Activated CD4-positive, alpha-beta memory T cell treated with anti-CD3 and anti-CD28 coated beads for 36 hours (primary cell): ENCODE measurements at regions not wholly inside any gene's neighbourhood (a gene's known extent, or its start where the extent isn't known, plus 50 kb on each side); places are given as distances from the start of the nearest gene placed in this dataset.

Source experiments
- CTCF ChIA-PET: fragments of 350-600 bp; sonication (Branson Sonifier 250); formaldehyde crosslinking; loops from one replicate; lab custom pipeline; 2021; ENCODE audit warnings: antibody characterized with exemption, inconsistent platforms; lab: Charles Lee
- POLR2A ChIA-PET: fragments of 350-600 bp; sonication (Branson Sonifier 250); formaldehyde crosslinking; loops from one replicate; lab custom pipeline; 2021; ENCODE audit warnings: antibody characterized with exemption; lab: Charles Lee
- DNase-seq: peaks from one replicate; pipeline ENCODE4 v3.0.0-alpha.2; 2020
- H3K27ac Mint-ChIP-seq: one replicate; pipeline ENCODE4 v1.8.0; 2021; ENCODE audit warnings: mixed read lengths
- H3K27me3 Mint-ChIP-seq: one replicate; pipeline ENCODE4 v1.8.0; 2021; ENCODE audit warnings: mixed read lengths
- H3K36me3 Mint-ChIP-seq: one replicate; pipeline ENCODE4 v1.8.0; 2021; ENCODE audit warnings: mixed read lengths
- H3K4me1 Mint-ChIP-seq: one replicate; pipeline ENCODE4 v1.8.0; 2021; ENCODE audit warnings: low read depth, mixed read lengths
- H3K4me3 Mint-ChIP-seq: one replicate; pipeline ENCODE4 v1.8.0; 2021; ENCODE audit warnings: mild to moderate bottlenecking, mixed read lengths
- H3K9me3 Mint-ChIP-seq: one replicate; pipeline ENCODE4 v1.8.0; 2021; ENCODE audit warnings: mixed read lengths
- intact Hi-C: fragments of 100-400 bp; cut with micrococcal nuclease; formaldehyde crosslinking; loops from one replicate; pipeline ENCODE4 v1.15.1; 2023

DNA sequence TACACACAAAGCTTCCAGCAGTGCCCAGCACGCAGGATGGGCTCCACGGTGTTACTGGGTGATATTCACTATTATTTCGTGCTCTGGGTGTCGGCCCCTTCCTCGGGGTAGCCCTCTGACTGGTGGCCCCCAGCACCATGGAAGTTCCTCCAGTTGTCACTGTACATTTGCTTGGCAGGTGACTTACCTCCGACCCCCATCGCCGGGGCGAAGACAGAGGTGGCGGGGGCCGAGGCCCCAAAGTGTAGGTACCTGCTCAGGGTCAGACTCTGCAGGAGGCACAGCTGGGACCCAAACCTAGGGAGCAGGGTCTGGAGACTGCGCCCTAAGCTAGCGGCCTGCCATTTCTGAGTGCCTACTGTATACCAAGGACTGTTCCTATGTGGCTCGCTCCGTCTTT, 98.9 kb downstream of the RFLNA start:
- intact Hi-C loops, result no loop called here
- Mint-ChIP-seq H3K4me3 (no peak overlapping the region), H3K27me3 (no peaks in the 10 kb centered on the region), H3K36me3 (peaks cover 3% of the 10 kb centered on the region), H3K27ac (no peak overlapping the region), H3K9me3 (no peaks in the 10 kb centered on the region), H3K4me1 (peaks cover 31% of the 10 kb centered on the region)
- CTCF ChIA-PET, result interaction anchor here (1.7 kb wide), 1 partner anchor 378 kb away, joined by 5 read pairs; no protein-coding TSS in a partner anchor
- POLR2A ChIA-PET, result no interaction called here
- DNase-seq, result no peak

- no peak overlapping the region for H3K27ac Mint-ChIP-seq
- CTCF ChIA-PET, result interaction anchor here (0.8 to 1.7 kb wide), 2 partner anchors 374 to 378 kb away, joined by 3 to 5 read pairs; no protein-coding TSS in a partner anchor
Observed at GRCh38 chr12:124393414-124393790, 98.5 kb downstream of the RFLNA start.

DNA sequence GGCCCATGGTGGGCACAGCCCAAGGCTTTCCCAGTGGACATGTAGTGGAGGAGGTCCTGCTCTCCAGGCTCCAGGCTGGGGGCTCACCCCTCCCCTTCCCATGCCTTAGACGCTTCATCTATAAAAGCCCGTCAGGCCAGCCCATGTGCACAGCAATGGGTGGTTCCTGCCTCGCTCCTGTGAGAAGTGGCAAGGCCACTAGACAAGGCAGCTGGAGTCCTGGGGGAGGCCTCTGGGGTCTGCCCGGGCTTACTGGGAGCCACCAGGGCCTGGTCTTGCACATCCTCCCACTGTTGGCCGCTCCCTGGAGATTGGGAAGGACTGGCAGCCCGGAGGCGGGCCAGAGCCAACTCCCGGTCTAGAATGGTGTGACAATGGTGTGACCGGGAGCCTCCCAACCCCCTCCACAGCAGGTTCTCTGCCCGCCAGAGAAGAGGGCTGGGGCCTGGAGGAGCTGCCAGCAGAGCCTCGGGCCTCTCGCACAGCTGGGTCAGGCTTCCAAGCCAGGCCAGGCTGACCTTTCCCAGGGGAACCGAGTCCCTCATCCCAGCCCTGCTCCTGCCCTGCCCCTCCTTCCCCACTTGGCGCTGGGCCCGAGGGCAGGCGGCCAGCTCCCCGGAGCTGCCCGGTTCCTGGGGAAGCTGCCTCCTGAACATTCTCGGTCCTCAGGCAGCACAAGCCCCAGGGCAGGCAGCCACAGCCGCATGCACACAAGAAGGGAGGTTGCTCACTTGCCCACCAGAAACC, 97.9 kb downstream of the RFLNA start:
- intact Hi-C loops, result no loop called here

More at GRCh38 chr12:124393414-124393790, 98.5 kb downstream of the RFLNA start:
- Mint-ChIP-seq H3K36me3 (peaks cover 3% of the 10 kb centered on the region), H3K4me3 (no peak overlapping the region), H3K9me3 (no peaks in the 10 kb centered on the region), H3K4me1 (peaks cover 34% of the 10 kb centered on the region), H3K27me3 (no peaks in the 10 kb centered on the region)
- intact Hi-C loops, result no loop called here
- POLR2A ChIA-PET, result no interaction called here
- no peak for DNase-seq

GRCh38 chr12:124392271-124392666, 97.4 kb downstream of the RFLNA start:
- no peaks in the 10 kb centered on the region for H3K27me3 Mint-ChIP-seq
- ChIA-PET CTCF (interaction anchor here (1.7 kb wide), 1 partner anchor 379 kb away, joined by 5 read pairs; no protein-coding TSS in a partner anchor), POLR2A (no interaction called here)
- no peak overlapping the region for H3K27ac Mint-ChIP-seq
- H3K4me3 Mint-ChIP-seq, result no peak overlapping the region
- peak; percentile 12 for DNase-seq
- intact Hi-C loops, result no loop called here
- H3K9me3 Mint-ChIP-seq, result no peaks in the 10 kb centered on the region
- H3K4me1 Mint-ChIP-seq, result peaks cover 35% of the 10 kb centered on the region
- H3K36me3 Mint-ChIP-seq, result peaks cover 3% of the 10 kb centered on the region

More for the DNA sequence above, 97.9 kb downstream of the RFLNA start:
- Mint-ChIP-seq H3K27me3 (no peaks in the 10 kb centered on the region), H3K4me1 (peaks cover 35% of the 10 kb centered on the region), H3K4me3 (no peak overlapping the region), H3K27ac (no peak overlapping the region), H3K36me3 (peaks cover 3% of the 10 kb centered on the region), H3K9me3 (no peaks in the 10 kb centered on the region)
- no peak for DNase-seq
- POLR2A ChIA-PET, result no interaction called here
- CTCF ChIA-PET, result interaction anchor here (0.8 to 1.7 kb wide), 2 partner anchors 375 to 379 kb away, joined by 3 to 5 read pairs; no protein-coding TSS in a partner anchor

DNA sequence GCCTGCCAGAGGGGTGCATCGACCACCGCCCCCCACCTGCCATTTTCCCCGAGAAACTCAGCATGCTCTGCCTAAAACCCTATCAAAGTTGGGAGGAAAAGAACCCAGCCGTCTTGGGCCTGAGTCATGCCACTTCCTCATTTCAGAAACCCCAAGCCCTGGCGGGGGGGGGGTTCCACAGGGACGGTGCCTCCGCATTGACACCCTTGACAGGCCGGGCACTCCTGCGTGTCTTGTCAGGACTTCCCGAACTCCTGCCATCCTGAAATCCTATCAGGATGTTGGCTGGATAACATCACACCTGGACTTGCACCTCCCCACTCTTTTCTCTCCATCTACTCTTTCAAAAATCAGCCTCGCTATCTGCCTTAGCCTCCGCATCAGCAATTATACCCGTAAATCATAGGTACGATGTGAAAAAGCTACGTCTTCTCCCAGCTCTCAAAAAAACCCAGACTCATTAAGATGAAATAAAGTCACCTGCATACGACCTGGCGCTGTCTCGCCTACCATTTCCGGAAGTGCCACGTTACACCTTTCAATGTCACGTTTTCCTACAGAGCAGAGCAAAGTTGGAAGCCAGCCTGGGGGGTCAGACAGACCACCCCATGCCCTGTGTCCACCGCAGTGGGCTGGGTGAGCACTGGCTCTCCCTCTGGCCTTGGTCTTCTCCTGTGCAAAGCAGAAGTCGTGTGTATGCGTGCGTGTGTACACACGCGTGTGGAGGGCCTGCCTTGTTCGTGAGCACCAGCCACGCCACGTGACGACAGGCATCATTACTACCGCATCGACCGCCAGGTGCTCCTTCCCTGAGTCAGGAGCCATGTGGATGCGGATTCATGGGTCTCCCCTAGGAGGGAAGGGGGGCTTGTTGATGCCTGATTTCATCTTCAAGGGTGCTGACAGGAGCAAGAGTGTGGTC, 96.7 kb downstream of the RFLNA start:
- intact Hi-C loops, result loop anchor here (2.0 kb wide), 1 partner anchor 75 kb away; no protein-coding TSS in a partner anchor

GRCh38 chr12:124390442-124391097, 95.7 kb downstream of the RFLNA start:
- Mint-ChIP-seq H3K27ac (no peak overlapping the region), H3K27me3 (no peaks in the 10 kb centered on the region), H3K36me3 (peaks cover 3% of the 10 kb centered on the region), H3K9me3 (no peaks in the 10 kb centered on the region), H3K4me1 (peaks cover 35% of the 10 kb centered on the region), H3K4me3 (no peak overlapping the region)
- intact Hi-C loops, result loop anchor here (2.0 kb wide), 1 partner anchor 76 kb away; no protein-coding TSS in a partner anchor
- DNase-seq, result peak; percentile 12
- ChIA-PET CTCF (interaction anchor here (0.6 to 1.4 kb wide), 3 partner anchors 8 to 119 kb away, joined by 3 to 4 read pairs (median 3); no protein-coding TSS in a partner anchor), POLR2A (interaction anchor here (1.8 kb wide), 1 partner anchor 76 kb away, joined by 4 read pairs; no protein-coding TSS in a partner anchor)

More for the DNA sequence above, 96.7 kb downstream of the RFLNA start:
- no peak overlapping the region for H3K4me3 Mint-ChIP-seq
- ChIA-PET CTCF (interaction anchor here (1.4 kb wide), 1 partner anchor 7 kb away, joined by 4 read pairs; no protein-coding TSS in a partner anchor), POLR2A (no interaction called here)
- peak; percentile 59 for DNase-seq
- peaks cover 35% of the 10 kb centered on the region for H3K4me1 Mint-ChIP-seq
- H3K27me3 Mint-ChIP-seq, result no peaks in the 10 kb centered on the region
- peak overlapping the region; percentile 70 for H3K27ac Mint-ChIP-seq
- no peaks in the 10 kb centered on the region for H3K9me3 Mint-ChIP-seq
- peaks cover 3% of the 10 kb centered on the region for H3K36me3 Mint-ChIP-seq

DNA sequence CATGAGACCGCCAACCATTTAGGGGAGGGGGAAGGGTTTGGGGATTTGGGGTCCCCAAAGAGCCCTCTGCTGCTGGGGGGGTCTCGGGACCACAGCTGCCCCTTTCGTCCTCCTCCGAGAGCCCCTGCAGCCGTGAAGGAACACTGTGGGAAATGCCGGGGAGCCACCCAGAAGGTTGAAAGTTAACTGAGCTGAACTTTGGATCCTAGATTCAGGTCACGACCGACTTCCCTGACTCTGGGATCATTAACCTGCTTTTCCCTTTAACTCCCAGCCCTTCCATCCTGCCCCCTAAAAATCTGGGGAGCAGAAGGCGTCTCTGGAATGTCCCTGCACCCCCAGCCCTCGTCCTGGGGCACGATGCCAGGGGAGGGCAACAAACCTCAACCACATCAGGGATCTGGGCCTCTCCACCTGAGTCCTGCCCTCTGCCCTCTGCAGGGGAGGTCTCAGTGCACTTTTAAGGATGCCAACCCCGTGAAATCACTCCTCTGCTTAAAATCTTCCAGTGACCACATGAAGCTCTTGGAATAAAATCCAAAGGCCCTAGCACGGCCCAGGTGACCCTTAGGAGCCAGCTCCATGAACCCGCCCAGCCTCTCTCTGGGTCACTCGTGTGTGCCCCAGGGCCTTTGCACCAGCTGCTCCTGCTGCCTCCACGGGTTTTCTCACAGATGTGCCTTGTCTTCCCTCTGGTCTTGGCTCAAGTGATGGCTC, 95.0 kb downstream of the RFLNA start:
- no peak for DNase-seq
- CTCF ChIA-PET, result interaction anchor here (0.9 to 1.4 kb wide), 4 partner anchors 9 to 354 kb away, joined by 3 to 6 read pairs (median 4); no protein-coding TSS in a partner anchor
- intact Hi-C loops, result loop anchor here (2.0 to 5.0 kb wide), 3 partner anchors 77 to 385 kb away; partner anchors contain the start of gene NCOR2
- Mint-ChIP-seq H3K27ac (no peak overlapping the region), H3K4me1 (peaks cover 35% of the 10 kb centered on the region), H3K27me3 (no peaks in the 10 kb centered on the region), H3K9me3 (no peaks in the 10 kb centered on the region), H3K36me3 (peaks cover 3% of the 10 kb centered on the region), H3K4me3 (no peak overlapping the region)
- POLR2A ChIA-PET, result interaction anchor here (1.8 kb wide), 1 partner anchor 77 kb away, joined by 4 read pairs; no protein-coding TSS in a partner anchor

- H3K9me3 Mint-ChIP-seq, result no peaks in the 10 kb centered on the region
- H3K4me1 Mint-ChIP-seq, result peaks cover 35% of the 10 kb centered on the region
- ChIA-PET POLR2A (interaction anchor here (1.8 kb wide), 1 partner anchor 77 kb away, joined by 4 read pairs; no protein-coding TSS in a partner anchor), CTCF (interaction anchor here (1.2 to 1.3 kb wide), 3 partner anchors 9 to 353 kb away, joined by 3 to 6 read pairs (median 3); no protein-coding TSS in a partner anchor)
- H3K4me3 Mint-ChIP-seq, result peak overlapping the region; percentile 29
- no peak overlapping the region for H3K27ac Mint-ChIP-seq
- H3K36me3 Mint-ChIP-seq, result peaks cover 3% of the 10 kb centered on the region
- intact Hi-C loops, result loop anchor here (2.0 to 5.0 kb wide), 2 partner anchors 178 to 386 kb away; partner anchors contain the start of gene NCOR2
- no peaks in the 10 kb centered on the region for H3K27me3 Mint-ChIP-seq
- peak; percentile 79 for DNase-seq
Observed at GRCh38 chr12:124389138-124389724, 94.3 kb downstream of the RFLNA start.

- H3K4me1 Mint-ChIP-seq, result peaks cover 35% of the 10 kb centered on the region
- ChIA-PET POLR2A (interaction anchor here (1.8 kb wide), 1 partner anchor 78 kb away, joined by 4 read pairs; no protein-coding TSS in a partner anchor), CTCF (interaction anchor here (1.2 to 1.3 kb wide), 3 partner anchors 9 to 352 kb away, joined by 3 to 6 read pairs (median 3); no protein-coding TSS in a partner anchor)
- H3K27me3 Mint-ChIP-seq, result no peaks in the 10 kb centered on the region
- H3K4me3 Mint-ChIP-seq, result no peak overlapping the region
- peaks cover 3% of the 10 kb centered on the region for H3K36me3 Mint-ChIP-seq
- intact Hi-C loops, result loop anchor here (2.0 to 5.0 kb wide), 2 partner anchors 179 to 386 kb away; partner anchors contain the start of gene NCOR2
- H3K9me3 Mint-ChIP-seq, result no peaks in the 10 kb centered on the region
- DNase-seq, result peak; percentile 70
- no peak overlapping the region for H3K27ac Mint-ChIP-seq
Observed at GRCh38 chr12:124388679-124389137, 93.8 kb downstream of the RFLNA start.
